ENCODE measurements at regions not wholly inside any gene's neighbourhood (a gene's known extent, or its start where the extent isn't known, plus 50 kb on each side); places are given as distances from the start of the nearest gene placed in this dataset.

- H3K27me3 ChIP-seq (ENCODE audit: control insufficient read depth in 2 of 2, insufficient read depth in 2 of 2, low read length in 2 of 2), result peaks cover 0 to 2% of the 10 kb centered on the region in 2 donors
- no peaks in the 10 kb centered on the region for H3K36me3 Mint-ChIP-seq
- peak overlapping the region in 1 of 7 donors; percentile 11 for H3K27ac Mint-ChIP-seq
- H2AFZ ChIP-seq (ENCODE audit: insufficient read depth, low read depth, low read length, poor library complexity, severe bottlenecking), result no peak overlapping the region
- H3K36me3 ChIP-seq (replicated peaks in 1 of 2; ENCODE audit: control insufficient read depth in 1 of 2, insufficient read depth in 2 of 2, low read length in 2 of 2), result no peaks in the 10 kb centered on the region
- H3K79me2 ChIP-seq (ENCODE audit: insufficient read depth, low read length), result no peaks in the 10 kb centered on the region
- no peak for TF ChIP-seq CTCF (IDR thresholded peaks at IDR 0.05)
- WGBS (ENCODE audit: insufficient coverage), result no CpG with 5 or more reads among the region's 3 CpGs
- peaks cover 0 to 2% (median 0%) of the 10 kb centered on the region in 7 donors for H3K9me3 Mint-ChIP-seq
- no peak overlapping the region for H3K27ac ChIP-seq (ENCODE audit: low read depth in 1 of 2, low read length in 2 of 2)
- H3K4me3 Mint-ChIP-seq, result no peak overlapping the region
- no peak overlapping the region for H3K4me3 ChIP-seq (replicated peaks in 1 of 3; ENCODE audit: low read depth in 2 of 3, low read length in 3 of 3)
- H3K4me1 ChIP-seq (ENCODE audit: control insufficient read depth in 1 of 2, insufficient read depth in 2 of 2, low read length in 2 of 2), result peaks cover 0 to 4% of the 10 kb centered on the region in 2 donors
- peaks cover 2% of the 10 kb centered on the region for H3K4me1 Mint-ChIP-seq
- H3K9me3 ChIP-seq (replicated peaks in 1 of 2; ENCODE audit: control insufficient read depth in 1 of 2, insufficient read depth in 1 of 2, low read length in 2 of 2), result no peaks in the 10 kb centered on the region
- DNase-seq, result no peak
- H3K9ac ChIP-seq (ENCODE audit: insufficient read depth, low read length, poor library complexity, severe bottlenecking), result no peak overlapping the region
- intact Hi-C loops (cut with micrococcal nuclease), result no loop called here
- no peak overlapping the region for H3K4me2 ChIP-seq (replicated peaks; ENCODE audit: extremely low read depth, low read length, poor library complexity, severe bottlenecking)
- H4K20me1 ChIP-seq (ENCODE audit: insufficient read depth, low read length), result no peaks in the 10 kb centered on the region
- H3K27me3 Mint-ChIP-seq (ENCODE audit: low read depth in 3 of 3), result peaks cover 1 to 4% (median 2%) of the 10 kb centered on the region in 3 donors
These were observed 56.2 kb upstream of the A1CF start for GRCh38 chr10:50941629-50942028.

- no peak overlapping the region for H3K4me3 ChIP-seq (replicated peaks in 1 of 3; ENCODE audit: low read depth in 2 of 3, low read length in 3 of 3)
- H3K79me2 ChIP-seq (ENCODE audit: insufficient read depth, low read length), result no peaks in the 10 kb centered on the region
- peaks cover 0 to 4% of the 10 kb centered on the region in 2 donors for H3K4me1 ChIP-seq (ENCODE audit: control insufficient read depth in 1 of 2, insufficient read depth in 2 of 2, low read length in 2 of 2)
- H3K4me2 ChIP-seq (replicated peaks; ENCODE audit: extremely low read depth, low read length, poor library complexity, severe bottlenecking), result no peak overlapping the region
- no peak for TF ChIP-seq CTCF (IDR thresholded peaks at IDR 0.05)
- no peak overlapping the region for H2AFZ ChIP-seq (ENCODE audit: insufficient read depth, low read depth, low read length, poor library complexity, severe bottlenecking)
- H3K9me3 ChIP-seq (replicated peaks in 1 of 2; ENCODE audit: control insufficient read depth in 1 of 2, insufficient read depth in 1 of 2, low read length in 2 of 2), result no peaks in the 10 kb centered on the region
- Mint-ChIP-seq H3K4me3 (no peak overlapping the region), H3K27me3 (ENCODE audit: low read depth in 3 of 3) (peaks cover 0 to 3% (median 0%) of the 10 kb centered on the region in 3 donors), H3K27ac (no peak overlapping the region), H3K4me1 (peaks cover 2% of the 10 kb centered on the region), H3K9me3 (peaks cover 0 to 2% (median 0%) of the 10 kb centered on the region in 7 donors), H3K36me3 (no peaks in the 10 kb centered on the region)
- H3K27me3 ChIP-seq (ENCODE audit: control insufficient read depth in 2 of 2, insufficient read depth in 2 of 2, low read length in 2 of 2), result no peaks in the 10 kb centered on the region
- no peaks in the 10 kb centered on the region for H3K36me3 ChIP-seq (replicated peaks in 1 of 2; ENCODE audit: control insufficient read depth in 1 of 2, insufficient read depth in 2 of 2, low read length in 2 of 2)
- intact Hi-C loops (cut with micrococcal nuclease), result no loop called here
- H4K20me1 ChIP-seq (ENCODE audit: insufficient read depth, low read length), result no peaks in the 10 kb centered on the region
- whole genome bisulfite sequencing (ENCODE audit: insufficient coverage), result no CpG with 5 or more reads among the region's 6 CpGs
- H3K9ac ChIP-seq (ENCODE audit: insufficient read depth, low read length, poor library complexity, severe bottlenecking), result no peak overlapping the region
- H3K27ac ChIP-seq (ENCODE audit: low read depth in 1 of 2, low read length in 2 of 2), result no peak overlapping the region
- DNase-seq, result no peak
These were observed 61.8 kb upstream of the A1CF start for GRCh38 chr10:50946991-50947781.

Measured in CD14-positive monocyte (primary cell).